NOMO-1 (cell line): ENCODE measurements at regions not wholly inside any gene's neighbourhood (a gene's known extent, or its start where the extent isn't known, plus 50 kb on each side); places are given as distances from the start of the nearest gene placed in this dataset.

Experiments used
- DNase-seq, 2 experiments: peaks; one replicate each; lab custom pipeline; 2025; ENCODE audit not compliant: unreplicated experiment in 2 of 2; lab: John Stamatoyannopoulos, UW

GRCh38 chr1:190540366-190540765 is 62.7 kb upstream of the BRINP3 start:
- DNase-seq = no peak

GRCh38 chr1:190551638-190552037 is 74.0 kb upstream of the BRINP3 start:
- no peak for DNase-seq

- DNase-seq = no peak
Measured at GRCh38 chr1:190560161-190560681, 82.6 kb upstream of the BRINP3 start.

GRCh38 chr1:190563230-190563629 is 85.6 kb upstream of the BRINP3 start:
- no peak for DNase-seq

GRCh38 chr1:190564117-190564516 is 86.5 kb upstream of the BRINP3 start:
- no peak for DNase-seq

- no peak for DNase-seq
Measured at GRCh38 chr1:190578017-190578416, 100.4 kb upstream of the BRINP3 start.

- DNase-seq = no peak
Measured at GRCh38 chr1:190578526-190578925, 100.9 kb upstream of the BRINP3 start.

- no peak for DNase-seq
Measured at GRCh38 chr1:190579552-190580193, 102.0 kb upstream of the BRINP3 start.

GRCh38 chr1:190583862-190584261 is 106.2 kb upstream of the BRINP3 start:
- DNase-seq = no peak

GRCh38 chr1:190588424-190588823 is 110.8 kb upstream of the BRINP3 start:
- no peak for DNase-seq

- no peak for DNase-seq
Measured at GRCh38 chr1:190595438-190595837, 117.8 kb upstream of the BRINP3 start.

- no peak for DNase-seq
Measured at GRCh38 chr1:190597294-190597693, 119.6 kb upstream of the BRINP3 start.

- DNase-seq = no peak
Measured at GRCh38 chr1:190599670-190600069, 122.0 kb upstream of the BRINP3 start.

- no peak for DNase-seq
Measured at GRCh38 chr1:190602325-190602724, 124.7 kb upstream of the BRINP3 start.

GRCh38 chr1:190608282-190608681 is 130.6 kb upstream of the BRINP3 start:
- no peak for DNase-seq

GRCh38 chr1:190615818-190616217 is 138.2 kb upstream of the BRINP3 start:
- no peak for DNase-seq

- no peak for DNase-seq
Measured at GRCh38 chr1:190616235-190616634, 138.6 kb upstream of the BRINP3 start.

- DNase-seq = no peak
Measured at GRCh38 chr1:190619724-190620123, 142.1 kb upstream of the BRINP3 start.

- DNase-seq = no peak
Measured at GRCh38 chr1:190633488-190633887, 155.8 kb upstream of the BRINP3 start.

- no peak for DNase-seq
Measured at GRCh38 chr1:190634134-190634533, 156.5 kb upstream of the BRINP3 start.

GRCh38 chr1:190649553-190649952 is 171.9 kb upstream of the BRINP3 start:
- no peak for DNase-seq

- no peak for DNase-seq
Measured at GRCh38 chr1:190658907-190659306, 181.2 kb upstream of the BRINP3 start.

- no peak for DNase-seq
Measured at GRCh38 chr1:190663962-190664361, 186.3 kb upstream of the BRINP3 start.
